Suprapubic skin (tissue), 4 donors: ENCODE measurements at regions not wholly inside any gene's neighbourhood (a gene's known extent, or its start where the extent isn't known, plus 50 kb on each side); places are given as distances from the start of the nearest gene placed in this dataset.

ENCODE experiments used
- DNase-seq, 2 donors: peaks; one replicate each; pipeline ENCODE4 v3.0.0-alpha.2; 2019; ENCODE audit warnings: low spot score in 2 of 2
- H3K27ac ChIP-seq: fragments of 200-600 bp; sonication (generic); one replicate; pipeline ENCODE4 v1.5.1; 2019
- H3K27me3 ChIP-seq: fragments of 200-600 bp; sonication (generic); one replicate; pipeline ENCODE4 v1.5.1; 2019
- H3K36me3 ChIP-seq: fragments of 200-600 bp; sonication (generic); one replicate; pipeline ENCODE4 v1.5.1; 2019
- H3K4me1 ChIP-seq: fragments of 200-600 bp; sonication (generic); one replicate; pipeline ENCODE4 v1.5.1; 2019
- H3K4me3 ChIP-seq: fragments of 200-600 bp; sonication (generic); one replicate; pipeline ENCODE4 v1.5.1; 2019; ENCODE audit warnings: mild to moderate bottlenecking
- H3K9me3 ChIP-seq: fragments of 200-600 bp; sonication (generic); one replicate; pipeline ENCODE4 v1.5.1; 2019
- CTCF ChIP-seq, 2 donors: fragments of 200-600 bp in 1 of 2; fragments of 450-650 bp in 1 of 2; sonication (generic) in 1 of 2; IDR thresholded peaks; one replicate each; pipeline ENCODE4 v1.5.1; 2016 to 2019; ENCODE audit warnings: antibody characterized with exemption in 2 of 2, mild to moderate bottlenecking in 1 of 2, moderate library complexity in 1 of 2
- EP300 ChIP-seq: sonication (generic); formaldehyde crosslinking; IDR thresholded peaks from one replicate; pipeline ENCODE4 v1.6.1; 2017; ENCODE audit warnings: antibody characterized with exemption
- POLR2A ChIP-seq, 2 donors: fragments of 450-650 bp; IDR thresholded peaks; one replicate each; pipeline ENCODE4 v1.6.1; 2017; ENCODE audit warnings: antibody characterized with exemption in 2 of 2, mild to moderate bottlenecking in 2 of 2, moderate library complexity in 2 of 2
- POLR2AphosphoS5 ChIP-seq, 3 donors: sonication (generic); formaldehyde crosslinking; IDR thresholded peaks; one replicate each; pipeline ENCODE4 v1.6.1; 2017; ENCODE audit warnings: antibody characterized with exemption in 3 of 3
- WGBS: methylation state at CpG from one replicate; pipeline ENCODE4 v1.1.5; 2018; 5-methylcytosine and 5-hydroxymethylcytosine counted together

- Histone ChIP-seq H3K4me3 (no peak overlapping the region), H3K27ac (no peak overlapping the region), H3K27me3 (no peaks in the 10 kb centered on the region), H3K9me3 (no peaks in the 10 kb centered on the region), H3K36me3 (no peaks in the 10 kb centered on the region), H3K4me1 (no peaks in the 10 kb centered on the region)
- TF ChIP-seq CTCF (IDR thresholded peaks at IDR 0.05) (no peak), POLR2AphosphoS5 (IDR thresholded peaks at IDR 0.05) (no peak), EP300 (no peak), POLR2A (IDR thresholded peaks at IDR 0.05) (no peak)
- 86% methylated on average over 1 of the region's 1 CpG for WGBS
- no peak for DNase-seq
These were observed 111.0 kb upstream of the MAD2L1 start for GRCh38 chr4:120177603-120178002.

DNA sequence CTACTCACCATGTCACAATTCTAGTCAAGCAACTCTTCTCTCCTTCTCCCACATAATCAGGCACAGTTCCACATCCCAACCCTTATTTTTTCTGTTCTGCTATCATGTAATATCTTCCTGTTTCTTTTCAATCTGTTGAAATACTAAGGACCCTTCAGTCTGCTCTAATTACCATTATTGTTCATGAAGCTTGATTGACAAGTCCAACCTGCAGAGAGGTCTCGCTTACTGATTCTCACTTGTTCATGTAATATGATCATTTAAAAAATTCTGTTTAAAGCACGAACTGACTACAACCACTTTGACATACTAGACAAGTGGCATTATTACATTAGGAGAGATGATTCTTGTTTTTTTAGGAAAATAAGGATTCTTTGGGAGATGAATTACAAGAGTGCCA, 108.6 kb upstream of the MAD2L1 start:
- H3K4me3 ChIP-seq, result no peak overlapping the region

GRCh38 chr4:120163895-120164294, 97.2 kb upstream of the MAD2L1 start:
- 59% methylated on average over 2 of the region's 2 CpGs for WGBS
- no peaks in the 10 kb centered on the region for H3K27me3 ChIP-seq

More for the DNA sequence above, 108.6 kb upstream of the MAD2L1 start:
- Histone ChIP-seq H3K27ac (no peak overlapping the region), H3K9me3 (no peaks in the 10 kb centered on the region), H3K27me3 (no peaks in the 10 kb centered on the region), H3K4me1 (no peaks in the 10 kb centered on the region), H3K36me3 (no peaks in the 10 kb centered on the region)
- WGBS, result 80% methylated on average over 2 of the region's 2 CpGs
- DNase-seq, result no peak
- no peak for TF ChIP-seq POLR2A (IDR thresholded peaks at IDR 0.05)
- no peak for TF ChIP-seq POLR2AphosphoS5 (IDR thresholded peaks at IDR 0.05)
- TF ChIP-seq EP300, result no peak
- TF ChIP-seq CTCF (IDR thresholded peaks at IDR 0.05), result no peak

DNA sequence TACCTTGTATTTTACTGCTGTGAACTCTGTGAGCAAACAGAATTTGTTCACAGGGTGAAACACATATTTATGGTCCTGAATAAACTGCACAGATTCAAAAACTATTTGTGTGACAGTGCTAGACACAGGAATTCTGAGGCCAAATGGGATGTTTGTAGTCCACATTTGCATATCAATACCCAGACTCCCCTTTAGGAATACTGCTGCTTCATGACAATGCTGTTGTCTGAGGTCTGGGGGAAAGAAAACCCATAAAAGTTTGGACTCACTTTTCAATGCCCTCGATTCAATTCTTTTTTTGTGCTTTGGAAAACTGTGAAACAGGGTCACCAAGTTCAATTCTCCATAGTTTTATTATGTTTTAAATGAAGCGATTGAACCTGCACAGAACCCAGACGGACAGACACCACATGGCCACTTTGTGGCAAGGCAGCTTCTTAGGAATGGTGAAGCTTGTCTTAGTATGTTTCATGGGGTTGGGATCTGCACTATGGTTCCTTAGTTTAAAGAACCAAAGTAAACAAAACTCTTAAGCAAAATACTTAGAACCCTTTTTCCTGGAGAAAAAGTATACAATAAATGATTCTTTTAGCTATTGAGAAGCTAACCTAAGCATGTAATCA, 92.3 kb upstream of the MAD2L1 start:
- H3K9me3 ChIP-seq, result no peaks in the 10 kb centered on the region
- no peak overlapping the region for H3K27ac ChIP-seq
- no peak for DNase-seq
- no peak for TF ChIP-seq EP300
- TF ChIP-seq POLR2A (IDR thresholded peaks at IDR 0.05), result no peak
- no peak for TF ChIP-seq CTCF (IDR thresholded peaks at IDR 0.05)
- no peak for TF ChIP-seq POLR2AphosphoS5 (IDR thresholded peaks at IDR 0.05)
- 76% methylated on average over 3 of the region's 3 CpGs for WGBS
- no peaks in the 10 kb centered on the region for H3K27me3 ChIP-seq
- no peaks in the 10 kb centered on the region for H3K4me1 ChIP-seq
- no peaks in the 10 kb centered on the region for H3K36me3 ChIP-seq
- no peak overlapping the region for H3K4me3 ChIP-seq

More at GRCh38 chr4:120163895-120164294, 97.2 kb upstream of the MAD2L1 start:
- Histone ChIP-seq H3K9me3 (no peaks in the 10 kb centered on the region), H3K4me1 (no peaks in the 10 kb centered on the region), H3K36me3 (no peaks in the 10 kb centered on the region), H3K4me3 (no peak overlapping the region), H3K27ac (no peak overlapping the region)
- DNase-seq, result no peak
- no peak for TF ChIP-seq EP300
- TF ChIP-seq POLR2AphosphoS5 (IDR thresholded peaks at IDR 0.05), result no peak
- no peak for TF ChIP-seq POLR2A (IDR thresholded peaks at IDR 0.05)
- TF ChIP-seq CTCF (IDR thresholded peaks at IDR 0.05), result no peak

DNA sequence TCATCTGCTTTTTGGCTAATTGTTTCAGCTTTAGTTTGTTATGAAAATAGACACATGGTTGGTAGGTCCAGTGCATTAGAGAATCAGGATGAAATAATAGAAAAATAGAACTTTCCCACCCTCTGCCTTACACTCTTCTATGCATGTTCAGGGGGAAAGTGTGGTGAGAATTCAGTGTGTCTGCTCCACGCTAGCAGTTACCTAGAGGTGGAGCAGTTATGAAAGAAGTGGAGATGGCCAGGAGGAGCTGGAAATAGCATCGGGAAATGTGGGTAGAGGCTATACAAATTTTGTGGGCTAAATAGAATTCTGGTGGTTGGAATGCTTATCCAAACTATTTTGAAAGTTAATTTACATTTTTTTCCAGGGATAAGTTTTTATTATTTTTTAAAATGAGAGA, 91.4 kb upstream of the MAD2L1 start:
- no peak overlapping the region for H3K4me3 ChIP-seq
- DNase-seq, result no peak
- H3K4me1 ChIP-seq, result no peaks in the 10 kb centered on the region
- 68% methylated on average over 2 of the region's 2 CpGs for WGBS
- H3K27me3 ChIP-seq, result no peaks in the 10 kb centered on the region
- no peaks in the 10 kb centered on the region for H3K9me3 ChIP-seq
- TF ChIP-seq EP300, result no peak
- no peak for TF ChIP-seq POLR2AphosphoS5 (IDR thresholded peaks at IDR 0.05)
- H3K36me3 ChIP-seq, result no peaks in the 10 kb centered on the region
- no peak overlapping the region for H3K27ac ChIP-seq
